B cell (primary cell): ENCODE measurements at regions not wholly inside any gene's neighbourhood (a gene's known extent, or its start where the extent isn't known, plus 50 kb on each side); places are given as distances from the start of the nearest gene placed in this dataset.

Source experiments
- ATAC-seq: fragments of 200-7000 bp; cut with Tn5 transposase; one replicate; pipeline ENCODE4 v1.10.0; 2021; ENCODE audit warnings: low read depth, mild to moderate bottlenecking, moderate number of reproducible peaks, moderate library complexity
- CTCF ChIA-PET: fragments of 350-600 bp; sonication (Branson Sonifier 250); formaldehyde crosslinking; loops from one replicate; lab custom pipeline; 2021; ENCODE audit warnings: antibody characterized with exemption, inconsistent platforms; lab: Charles Lee
- POLR2A ChIA-PET: fragments of 350-600 bp; sonication (Branson Sonifier 250); formaldehyde crosslinking; loops from one replicate; lab custom pipeline; 2021; ENCODE audit warnings: antibody characterized with exemption; lab: Charles Lee
- DNase-seq: peaks from one replicate; pipeline ENCODE4 v3.0.0; 2013
- H2AFZ ChIP-seq: 2 replicates; pipeline ENCODE4 v1.6.1; 2012; ENCODE audit warnings: mild to moderate bottlenecking, low read depth, low read length; ENCODE audit not compliant: insufficient read depth, poor library complexity, severe bottlenecking
- H3K27ac ChIP-seq, 2 donors: 1 replicate in 1 of 2; 2 replicates in 1 of 2; pipeline ENCODE4 v1.5.1; 2012 to 2013; ENCODE audit warnings: low read length in 2 of 2, mild to moderate bottlenecking in 2 of 2, moderate library complexity in 1 of 2
- H3K27me3 ChIP-seq, 4 experiments: fragments of 200-600 bp in 1 of 4; sonication (generic) in 1 of 4; replicated peaks in 1 of 4; 1 replicate in 2 of 4; 2 replicates in 2 of 4; pipeline versions ENCODE4 v1.6.1 to v1.7.0; 2013 to 2016; ENCODE audit warnings: low read length in 3 of 4, mild to moderate bottlenecking in 2 of 4, mixed read lengths in 1 of 4, moderate library complexity in 1 of 4; ENCODE audit not compliant: insufficient read depth in 4 of 4, control insufficient read depth in 3 of 4; ENCODE audit errors: control extremely low read depth in 1 of 4
- H3K36me3 ChIP-seq, 2 experiments: replicated peaks in 1 of 2; 1 replicate in 1 of 2; 2 replicates in 1 of 2; pipeline versions ENCODE4 v1.6.1 to v1.7.1; 2013; ENCODE audit warnings: low read length in 1 of 2; ENCODE audit not compliant: insufficient read depth in 2 of 2, control insufficient read depth in 1 of 2; ENCODE audit errors: control extremely low read depth in 1 of 2, extremely low read depth in 1 of 2
- H3K4me1 ChIP-seq, 2 donors: fragments of 200-600 bp in 1 of 2; sonication (generic) in 1 of 2; 1 replicate in 1 of 2; 2 replicates in 1 of 2; pipeline versions ENCODE4 v1.5.1 to v1.6.1; 2013 to 2017; ENCODE audit warnings: low read length in 2 of 2; ENCODE audit not compliant: control insufficient read depth in 2 of 2, insufficient read depth in 2 of 2
- H3K4me2 ChIP-seq: replicated peaks from 2 replicates; pipeline ENCODE3; 2012; ENCODE audit warnings: mild to moderate bottlenecking, low read depth, low read length; ENCODE audit not compliant: poor library complexity, severe bottlenecking
- H3K4me3 ChIP-seq, 5 experiments: fragments of 200-600 bp in 1 of 5; sonication (generic) in 1 of 5; 1 replicate in 3 of 5; 2 replicates in 2 of 5; pipeline versions ENCODE4 v1.5.1 to v1.7.0; 2011 to 2016; ENCODE audit warnings: low read length in 4 of 5, mild to moderate bottlenecking in 4 of 5, low read depth in 2 of 5, control low read depth in 1 of 5, moderate library complexity in 1 of 5; ENCODE audit not compliant: insufficient read depth in 1 of 5; ENCODE audit errors: control extremely low read depth in 1 of 5, extremely low read depth in 1 of 5
- H3K79me2 ChIP-seq: fragments of 200-600 bp; sonication (generic); one replicate; pipeline ENCODE4 v1.6.0; 2016; ENCODE audit warnings: low read length; ENCODE audit not compliant: control insufficient read depth, insufficient read depth
- H3K9ac ChIP-seq: fragments of 200-600 bp; sonication (generic); 2 replicates; pipeline ENCODE4 v1.6.1; 2017; ENCODE audit warnings: mild to moderate bottlenecking, low read length, moderate library complexity
- H3K9me3 ChIP-seq, 3 donors: one replicate each; pipeline versions ENCODE4 v1.6.1 to v1.7.1; 2013; ENCODE audit warnings: low read length in 2 of 3; ENCODE audit not compliant: control insufficient read depth in 2 of 3, insufficient read depth in 1 of 3; ENCODE audit errors: control extremely low read depth in 1 of 3
- H4K20me1 ChIP-seq: 2 replicates; pipeline ENCODE4 v1.6.0; 2012; ENCODE audit warnings: mild to moderate bottlenecking, low read length; ENCODE audit not compliant: insufficient read depth, control insufficient read depth, poor library complexity, severe bottlenecking
- H3K27ac Mint-ChIP-seq: one replicate; pipeline ENCODE4 v1.8.0; 2021; ENCODE audit warnings: mixed read lengths
- H3K27me3 Mint-ChIP-seq: one replicate; pipeline ENCODE4 v1.8.0; 2021; ENCODE audit warnings: mixed read lengths
- H3K4me1 Mint-ChIP-seq: one replicate; pipeline ENCODE4 v1.8.0; 2021; ENCODE audit warnings: mixed read lengths
- H3K4me3 Mint-ChIP-seq: one replicate; pipeline ENCODE4 v1.8.0; 2021; ENCODE audit warnings: mixed read lengths
- H3K9me3 Mint-ChIP-seq: one replicate; pipeline ENCODE4 v1.8.0; 2022; ENCODE audit warnings: mixed read lengths; ENCODE audit not compliant: insufficient read depth
- CTCF ChIP-seq: fragments of 200-600 bp; IDR thresholded peaks from one replicate; pipeline ENCODE4 v1.8.0; 2022; ENCODE audit warnings: antibody characterized with exemption, mild to moderate bottlenecking
- EZH2 ChIP-seq: IDR thresholded peaks from 2 replicates; pipeline ENCODE4 v1.6.1; 2012; ENCODE audit warnings: borderline replicate concordance, low read depth, mild to moderate bottlenecking, moderate library complexity, low read length; ENCODE audit not compliant: insufficient read depth, poor library complexity, severe bottlenecking
- WGBS: methylation state at CpG from one replicate; pipeline ENCODE4 v1.1.5; 2013; ENCODE audit warnings: missing lambda C conversion rate; ENCODE audit not compliant: insufficient coverage; 5-methylcytosine and 5-hydroxymethylcytosine counted together
- intact Hi-C: fragments of 100-400 bp; cut with micrococcal nuclease; formaldehyde crosslinking; loops from one replicate; pipeline ENCODE4 v1.10.0; 2022

DNA sequence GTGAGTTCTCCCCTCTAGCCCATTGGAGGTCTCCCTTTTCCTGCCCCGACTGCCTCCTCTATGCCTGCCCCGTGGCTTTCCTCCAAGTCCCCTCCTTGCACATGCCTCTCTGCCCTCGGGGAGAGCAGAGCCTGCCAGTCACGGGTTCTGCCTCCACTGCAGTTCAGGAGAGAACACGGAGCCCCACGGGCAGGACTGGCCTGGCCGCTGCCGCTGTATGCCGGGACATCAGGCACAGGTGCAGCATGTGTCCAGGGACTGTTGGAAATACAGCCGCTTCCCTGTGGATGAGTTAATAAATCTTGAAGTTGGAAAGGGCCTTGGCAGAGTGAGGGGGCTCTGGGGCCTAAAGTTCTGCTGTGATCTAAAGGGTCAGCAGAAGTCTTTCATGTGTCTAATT is 676.6 kb downstream of the MATN1 start:
- Histone ChIP-seq H3K4me2 (no peak overlapping the region), H3K27ac (no peak overlapping the region), H3K9ac (no peak overlapping the region), H3K79me2 (no peaks in the 10 kb centered on the region), H3K27me3 (no peaks in the 10 kb centered on the region), H3K4me1 (no peaks in the 10 kb centered on the region), H2AFZ (no peak overlapping the region), H4K20me1 (no peaks in the 10 kb centered on the region), H3K4me3 (no peak overlapping the region), H3K36me3 (no peaks in the 10 kb centered on the region), H3K9me3 (peaks cover 0 to 33% (median 0%) of the 10 kb centered on the region in 3 donors)
- ChIA-PET POLR2A (no interaction called here), CTCF (no interaction called here)
- DNase-seq (no peak), ATAC-seq (no peak)
- Mint-ChIP-seq H3K9me3 (no peaks in the 10 kb centered on the region), H3K4me1 (no peaks in the 10 kb centered on the region), H3K4me3 (no peak overlapping the region), H3K27me3 (peaks cover 7% of the 10 kb centered on the region), H3K27ac (no peak overlapping the region)
- TF ChIP-seq EZH2 (no peak), CTCF (no peak)
- 87% methylated on average over 10 of the region's 10 CpGs for WGBS
- intact Hi-C loops = no loop called here

DNA sequence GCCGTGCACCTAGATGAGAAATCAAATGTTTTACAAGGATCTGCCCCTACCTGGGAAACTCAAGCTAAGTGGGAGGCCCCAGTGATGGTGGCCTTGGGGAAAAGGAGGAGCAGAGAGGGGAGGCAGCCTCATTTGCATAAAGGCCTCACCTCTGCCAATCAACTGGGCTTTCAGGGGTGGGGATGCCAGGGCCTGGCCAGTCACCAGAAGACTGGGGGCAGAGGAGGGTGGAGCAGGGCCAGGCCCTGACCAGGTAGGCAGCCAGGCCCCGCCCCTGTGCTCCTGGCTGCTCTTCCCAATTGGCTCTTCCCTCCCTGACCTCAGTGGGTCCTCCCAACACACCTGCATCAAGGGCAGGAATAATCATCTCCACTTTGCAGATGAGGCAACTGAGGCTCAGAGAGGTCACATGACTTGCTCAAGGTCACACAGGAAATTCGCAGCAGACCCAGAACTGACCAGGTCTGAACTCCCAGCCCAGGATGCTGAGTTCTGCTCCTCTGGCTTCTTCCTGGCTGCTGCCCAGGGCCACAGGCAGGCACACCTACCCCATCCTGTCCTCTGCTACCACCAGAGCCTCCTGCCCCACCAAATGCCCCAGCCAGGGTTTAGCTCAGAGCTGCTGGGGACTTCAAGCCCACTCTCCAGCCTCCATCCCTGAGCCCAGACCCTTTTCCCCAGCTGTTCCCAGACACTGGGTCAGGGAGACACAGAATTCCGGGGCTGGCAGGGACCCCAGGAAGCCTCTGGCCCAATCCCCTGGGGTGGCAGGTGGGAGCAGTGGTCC is 677.9 kb downstream of the MATN1 start:
- Histone ChIP-seq H3K9me3 (peaks cover 0 to 35% (median 0%) of the 10 kb centered on the region in 3 donors), H3K27ac (no peak overlapping the region), H3K27me3 (no peaks in the 10 kb centered on the region), H4K20me1 (no peaks in the 10 kb centered on the region), H2AFZ (no peak overlapping the region), H3K4me2 (no peak overlapping the region), H3K79me2 (no peaks in the 10 kb centered on the region), H3K9ac (no peak overlapping the region), H3K36me3 (no peaks in the 10 kb centered on the region), H3K4me1 (no peaks in the 10 kb centered on the region), H3K4me3 (no peak overlapping the region)
- H3K27ac Mint-ChIP-seq = no peak overlapping the region
- POLR2A ChIA-PET = no interaction called here
- no peaks in the 10 kb centered on the region for H3K4me1 Mint-ChIP-seq
- H3K9me3 Mint-ChIP-seq = no peaks in the 10 kb centered on the region
- TF ChIP-seq CTCF (no peak), EZH2 (no peak)
- WGBS = 100% methylated on average over 4 of the region's 4 CpGs
- H3K27me3 Mint-ChIP-seq = peaks cover 7% of the 10 kb centered on the region
- no peak for ATAC-seq
- CTCF ChIA-PET = no interaction called here
- intact Hi-C loops = no loop called here
- no peak overlapping the region for H3K4me3 Mint-ChIP-seq
- no peak for DNase-seq
